ENCODE measurements at regions not wholly inside any gene's neighbourhood (a gene's known extent, or its start where the extent isn't known, plus 50 kb on each side); places are given as distances from the start of the nearest gene placed in this dataset.

DNA sequence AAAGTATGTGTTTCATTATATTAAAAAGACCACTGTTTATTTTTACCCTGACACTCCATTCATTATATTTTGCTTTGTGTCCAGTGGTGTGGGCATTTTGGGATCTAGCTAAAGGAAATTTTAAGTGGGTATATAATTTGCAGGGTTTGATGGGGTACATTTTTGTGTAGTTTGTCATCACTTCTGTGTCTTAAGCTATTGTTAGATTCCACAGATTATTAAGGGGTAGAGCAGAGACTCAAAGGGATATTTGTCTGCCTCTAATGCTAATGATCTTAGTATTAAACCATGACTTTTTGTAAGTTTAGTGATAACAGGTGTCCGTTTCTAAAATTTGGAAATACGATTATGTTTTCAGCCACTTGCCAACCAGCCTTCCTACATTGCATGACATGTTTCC, 731.6 kb downstream of the BRINP1 start:
- Histone ChIP-seq H3K79me2 (ENCODE audit: low read depth) (no peaks in the 10 kb centered on the region), H3K4me1 (replicated peaks; ENCODE audit: insufficient read depth) (peaks cover under 1% of the 10 kb centered on the region; the same call in 1 of the 2 replicates), H3F3A (ENCODE audit: insufficient read depth, low read depth) (no peaks in the 10 kb centered on the region), H3K4me2 (no peak overlapping the region), H4K20me1 (ENCODE audit: insufficient read depth) (0 out of 2 replicates have a peak, but pooled peaks cover 4% of the 10 kb centered on the region), H3K36me3 (ENCODE audit: low read depth) (no peaks in the 10 kb centered on the region), H3K9me2 (ENCODE audit: insufficient read depth) (no peaks in the 10 kb centered on the region), H2AFZ (no peak overlapping the region), H3K4me3 (no peak overlapping the region), H3K27me3 (ENCODE audit: insufficient read depth, low read depth) (no peaks in the 10 kb centered on the region), H3K27ac (no peak overlapping the region), H3K9me3 (ENCODE audit: insufficient read depth, low read depth) (peaks cover 5% of the 10 kb centered on the region; the same call in 1 of the 2 replicates)
- TF ChIP-seq, protein P1, sequence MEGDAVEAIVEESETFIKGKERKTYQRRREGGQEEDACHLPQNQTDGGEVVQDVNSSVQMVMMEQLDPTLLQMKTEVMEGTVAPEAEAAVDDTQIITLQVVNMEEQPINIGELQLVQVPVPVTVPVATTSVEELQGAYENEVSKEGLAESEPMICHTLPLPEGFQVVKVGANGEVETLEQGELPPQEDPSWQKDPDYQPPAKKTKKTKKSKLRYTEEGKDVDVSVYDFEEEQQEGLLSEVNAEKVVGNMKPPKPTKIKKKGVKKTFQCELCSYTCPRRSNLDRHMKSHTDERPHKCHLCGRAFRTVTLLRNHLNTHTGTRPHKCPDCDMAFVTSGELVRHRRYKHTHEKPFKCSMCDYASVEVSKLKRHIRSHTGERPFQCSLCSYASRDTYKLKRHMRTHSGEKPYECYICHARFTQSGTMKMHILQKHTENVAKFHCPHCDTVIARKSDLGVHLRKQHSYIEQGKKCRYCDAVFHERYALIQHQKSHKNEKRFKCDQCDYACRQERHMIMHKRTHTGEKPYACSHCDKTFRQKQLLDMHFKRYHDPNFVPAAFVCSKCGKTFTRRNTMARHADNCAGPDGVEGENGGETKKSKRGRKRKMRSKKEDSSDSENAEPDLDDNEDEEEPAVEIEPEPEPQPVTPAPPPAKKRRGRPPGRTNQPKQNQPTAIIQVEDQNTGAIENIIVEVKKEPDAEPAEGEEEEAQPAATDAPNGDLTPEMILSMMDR (conservative IDR thresholded peaks at IDR 0.05): no peak
- no peak for TF ChIP-seq EZH2 (IDR thresholded peaks at IDR 0.05; ENCODE audit: low read depth)
- BruUV-seq (replicated peaks): no TSS peak
- no peak for DNase-seq
- intact Hi-C loops (cut with micrococcal nuclease; ENCODE audit: unreplicated experiment): no loop called here
- CTCF ChIA-PET: no interaction called here
- POLR2A ChIA-PET (ENCODE audit: unreplicated experiment): no interaction called here

DNA sequence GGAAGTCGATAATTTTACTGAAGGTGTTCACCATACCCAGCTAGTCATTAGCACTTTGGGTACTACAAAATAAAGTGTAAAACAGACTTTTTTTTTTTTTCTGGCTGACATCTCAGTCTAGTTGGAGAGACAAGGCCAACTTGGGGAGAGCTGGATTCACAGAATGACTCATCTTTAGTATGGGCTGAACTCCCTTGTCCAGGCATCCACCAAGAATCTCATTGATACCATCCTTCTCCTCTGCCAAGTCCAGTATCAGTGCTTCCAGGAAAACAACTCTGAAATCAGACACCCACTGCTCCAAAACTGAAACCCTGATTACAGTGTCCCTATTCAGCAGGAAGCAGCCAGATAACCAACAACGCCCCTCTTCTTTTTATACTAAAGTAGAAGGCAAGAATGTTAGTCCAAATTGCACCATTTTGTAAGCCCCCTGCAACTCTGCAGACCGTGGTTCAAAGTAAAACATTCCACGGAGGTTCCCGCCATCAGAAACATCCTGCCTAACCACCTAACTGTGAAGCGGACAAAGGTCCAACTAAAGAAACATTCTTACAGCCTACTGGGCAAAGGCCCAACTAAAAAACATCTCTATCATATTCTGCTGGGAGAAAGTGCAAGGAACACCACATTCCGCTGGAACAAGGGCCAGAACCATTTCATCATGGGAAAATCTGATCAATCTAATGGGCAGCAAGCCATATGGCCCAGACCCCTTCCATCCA, 728.2 kb downstream of the BRINP1 start:
- Histone ChIP-seq H3K4me1 (replicated peaks; ENCODE audit: insufficient read depth) (peaks cover 10% of the 10 kb centered on the region; the same call in 1 of the 2 replicates), H3K9me2 (ENCODE audit: insufficient read depth) (no peaks in the 10 kb centered on the region), H4K20me1 (ENCODE audit: insufficient read depth) (0 out of 2 replicates have a peak, but pooled peaks cover 4% of the 10 kb centered on the region), H3K79me2 (ENCODE audit: low read depth) (no peaks in the 10 kb centered on the region), H2AFZ (no peak overlapping the region), H3K27ac (no peak overlapping the region), H3K4me3 (no peak overlapping the region), H3K4me2 (0 out of 2 replicates have a peak overlapping the region, but pooled peaks have one; percentile 23), H3K27me3 (ENCODE audit: insufficient read depth, low read depth) (no peaks in the 10 kb centered on the region), H3F3A (ENCODE audit: insufficient read depth, low read depth) (no peaks in the 10 kb centered on the region), H3K36me3 (ENCODE audit: low read depth) (no peaks in the 10 kb centered on the region), H3K9me3 (ENCODE audit: insufficient read depth, low read depth) (peaks cover 7% of the 10 kb centered on the region)
- intact Hi-C loops (cut with micrococcal nuclease; ENCODE audit: unreplicated experiment): loop anchor here (2.0 to 10.0 kb wide), 2 partner anchors 32 to 306 kb away; no protein-coding TSS in a partner anchor
- no peak for TF ChIP-seq EZH2 (IDR thresholded peaks at IDR 0.05; ENCODE audit: low read depth)
- TF ChIP-seq, protein P1 (conservative IDR thresholded peaks at IDR 0.05): no peak
- peak in 1 of 2 experiments; percentile 48 for DNase-seq
- POLR2A ChIA-PET (ENCODE audit: unreplicated experiment): interaction anchor here (0.6 kb wide), 1 partner anchor 1892 kb away, joined by 7 read pairs; no protein-coding TSS in a partner anchor
- no TSS peak for BruUV-seq (replicated peaks)
- CTCF ChIA-PET: no interaction called here

DNA sequence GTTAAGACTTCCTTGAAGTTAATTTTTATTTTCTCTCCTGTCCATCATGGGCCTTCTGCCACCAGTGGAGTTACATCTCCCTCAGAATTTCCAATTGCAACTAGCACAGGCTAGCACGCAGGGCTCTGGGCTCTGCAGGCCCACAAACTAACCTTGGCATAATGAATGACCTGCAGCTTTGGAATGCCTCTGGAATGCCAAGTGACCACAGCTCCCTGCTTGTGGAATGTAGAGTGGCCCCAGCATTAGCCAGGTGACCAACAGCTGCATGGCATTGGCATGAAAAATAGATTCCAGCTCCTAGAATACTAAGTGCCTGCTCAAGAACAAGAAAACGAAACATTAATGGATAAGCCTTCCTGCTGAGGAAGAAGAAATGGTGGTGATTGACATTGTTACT, 726.1 kb downstream of the BRINP1 start:
- TF ChIP-seq EZH2 (IDR thresholded peaks at IDR 0.05; ENCODE audit: low read depth): no peak
- TF ChIP-seq, protein P1 (conservative IDR thresholded peaks at IDR 0.05): no peak
- DNase-seq: peak; percentile 53 to 89
- ChIA-PET POLR2A (ENCODE audit: unreplicated experiment) (interaction anchor here (0.6 kb wide), 1 partner anchor 82 kb away, joined by 5 read pairs; no protein-coding TSS in a partner anchor), CTCF (interaction anchor here (0.6 kb wide), 1 partner anchor 1862 kb away, joined by 3 read pairs; no protein-coding TSS in a partner anchor)
- H3K4me1 ChIP-seq (replicated peaks; ENCODE audit: insufficient read depth): peaks cover 10% of the 10 kb centered on the region; the same call in 1 of the 2 replicates
- H3K79me2 ChIP-seq (ENCODE audit: low read depth): no peaks in the 10 kb centered on the region
- 0 out of 2 replicates have a peak overlapping the region, but pooled peaks have one; percentile 13 for H3K4me3 ChIP-seq
- no TSS peak for BruUV-seq (replicated peaks)
- no peaks in the 10 kb centered on the region for H3K27me3 ChIP-seq (ENCODE audit: insufficient read depth, low read depth)
- no peak overlapping the region; the same call in 1 of the 2 replicates for H2AFZ ChIP-seq
- no peak overlapping the region for H3K27ac ChIP-seq
- intact Hi-C loops (cut with micrococcal nuclease; ENCODE audit: unreplicated experiment): loop anchor here (1.0 to 10.0 kb wide), 2 partner anchors 9 to 308 kb away; no protein-coding TSS in a partner anchor
- H3K36me3 ChIP-seq (ENCODE audit: low read depth): no peaks in the 10 kb centered on the region
- H3K9me3 ChIP-seq (ENCODE audit: insufficient read depth, low read depth): peaks cover 12% of the 10 kb centered on the region
- no peaks in the 10 kb centered on the region for H3K9me2 ChIP-seq (ENCODE audit: insufficient read depth)
- H3F3A ChIP-seq (ENCODE audit: insufficient read depth, low read depth): no peaks in the 10 kb centered on the region
- peak overlapping the region; percentile 50 for H3K4me2 ChIP-seq
- no peaks in the 10 kb centered on the region for H4K20me1 ChIP-seq (ENCODE audit: insufficient read depth)
